ENCODE measurements at regions not wholly inside any gene's neighbourhood (a gene's known extent, or its start where the extent isn't known, plus 50 kb on each side); places are given as distances from the start of the nearest gene placed in this dataset.

GRCh38 chr6:145017516-145017915, 717.8 kb downstream of the EPM2A start (continued):
- no peak for TF ChIP-seq NRF1 (IDR thresholded peaks at IDR 0.05; ENCODE audit: low read depth, low read length)
- no peak for TF ChIP-seq NANOG (IDR thresholded peaks at IDR 0.05; ENCODE audit: insufficient read depth, low read depth, low read length, poor library complexity, severe bottlenecking)
- TF ChIP-seq BACH1 (IDR thresholded peaks at IDR 0.05; ENCODE audit: low read length): no peak
- TF ChIP-seq CHD1 (IDR thresholded peaks at IDR 0.05; ENCODE audit: low read depth, low read length): no peak
- TF ChIP-seq TEAD4 (IDR thresholded peaks at IDR 0.05; ENCODE audit: low read depth, low read length): no peak

Data from H1 (cell line).